ENCODE measurements at regions not wholly inside any gene's neighbourhood (a gene's known extent, or its start where the extent isn't known, plus 50 kb on each side); places are given as distances from the start of the nearest gene placed in this dataset.
"Not testable (repeated sequence)": the region's sequence is repeated elsewhere in the genome, so short reads cannot be mapped to it uniquely, and the experiment has no call there.

DNA sequence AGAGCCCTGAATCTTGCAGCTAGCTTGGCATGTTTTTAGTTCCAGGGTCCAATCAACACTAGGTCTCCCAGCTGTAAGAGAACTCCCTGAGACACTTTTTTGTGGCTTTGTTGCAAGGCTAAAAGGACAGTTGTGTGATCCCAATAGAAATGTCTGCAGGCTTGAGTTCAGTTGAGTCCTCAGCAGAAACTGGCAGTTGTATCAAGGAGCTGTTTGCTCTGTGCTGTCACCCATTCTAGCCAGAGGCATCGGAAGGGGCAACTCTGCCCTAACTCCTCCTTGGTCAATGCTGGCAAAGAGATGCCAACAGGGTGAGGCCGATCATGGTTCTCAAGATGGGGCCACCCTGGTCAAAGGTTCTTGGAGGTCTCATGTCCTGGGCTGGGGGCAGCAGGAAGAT lies 224.1 kb downstream of the BUB3 start:
- DNase-seq (ENCODE audit: low spot score in 2 of 2) (no peak), ATAC-seq (no peak)
- no peaks in the 10 kb centered on the region for H3K36me3 Mint-ChIP-seq
- H3K9me3 Mint-ChIP-seq = no peaks in the 10 kb centered on the region
- H3K27ac Mint-ChIP-seq = no peak overlapping the region

DNA sequence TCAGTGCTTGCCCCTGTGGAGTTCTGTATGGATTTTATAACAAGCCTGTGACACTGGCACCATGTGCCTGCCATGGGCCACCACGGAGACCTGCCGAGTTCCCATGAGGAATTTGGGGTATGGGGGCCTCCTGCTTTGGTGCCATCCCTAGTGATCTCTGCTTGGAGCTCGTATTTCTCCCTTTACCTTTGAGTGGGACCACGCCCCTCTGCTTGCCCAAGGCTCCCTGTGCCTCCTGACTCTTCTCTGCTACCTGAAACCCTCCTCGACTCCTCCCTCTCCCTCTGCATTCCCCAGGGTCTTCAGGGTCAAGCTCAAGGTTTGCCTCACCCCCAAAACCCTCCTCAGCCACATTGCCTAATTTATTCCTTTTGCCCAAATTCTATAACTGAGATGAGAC lies 225.0 kb downstream of the BUB3 start:
- DNase-seq (ENCODE audit: low spot score in 2 of 2) = no peak
- H3K9me3 Mint-ChIP-seq = no peaks in the 10 kb centered on the region
- ATAC-seq = no peak
- H3K27ac Mint-ChIP-seq = no peak overlapping the region
- H3K36me3 Mint-ChIP-seq = no peaks in the 10 kb centered on the region

DNA sequence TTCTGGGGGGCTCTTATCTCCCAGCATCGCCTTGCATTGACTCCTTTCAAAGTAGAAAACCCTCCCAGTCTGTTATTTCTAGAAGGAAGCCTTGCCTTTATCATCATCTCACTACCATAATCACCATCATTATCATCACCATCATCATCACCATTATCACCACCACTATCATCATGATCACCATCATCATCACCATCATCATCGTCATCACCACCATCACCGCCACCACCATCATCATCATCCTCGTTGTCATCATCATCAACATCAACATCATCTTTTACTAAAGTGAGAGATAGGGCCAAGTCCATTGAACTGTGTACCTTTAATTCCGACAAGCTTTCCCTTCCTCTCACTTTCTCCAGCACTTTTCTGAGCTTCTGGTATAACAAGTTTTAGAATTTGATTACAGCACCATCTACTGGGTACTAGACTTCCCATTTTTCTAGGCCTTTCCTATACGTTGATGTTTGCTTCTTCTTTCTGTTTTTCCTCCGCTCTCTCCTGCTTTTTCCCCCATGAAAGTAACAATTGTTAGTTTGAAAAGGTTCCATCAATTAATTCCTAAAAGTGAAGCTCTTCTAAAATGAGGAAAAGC lies 226.4 kb downstream of the BUB3 start:
- H3K27ac Mint-ChIP-seq = no peak overlapping the region
- ATAC-seq (no peak), DNase-seq (ENCODE audit: low spot score in 2 of 2) (no peak)

DNA sequence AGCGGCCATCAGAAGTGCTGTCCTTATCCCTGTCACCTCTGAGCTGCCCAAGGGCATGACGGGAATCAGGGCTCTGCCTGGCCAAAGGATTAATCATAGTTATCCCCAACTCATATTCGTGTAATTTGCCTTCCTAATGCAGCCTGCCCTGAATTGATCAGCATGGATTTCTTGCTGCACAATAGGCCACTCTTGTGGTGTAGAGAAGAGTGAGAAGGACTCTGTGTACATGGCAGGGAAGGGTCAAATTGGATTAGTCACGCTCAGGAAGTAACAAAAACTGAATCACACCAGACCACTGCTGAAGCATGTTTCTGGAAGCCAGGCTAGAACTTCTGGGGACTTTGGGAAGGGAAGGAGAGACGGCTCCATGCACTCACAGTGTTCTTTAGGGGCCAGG lies 227.0 kb downstream of the BUB3 start:
- Mint-ChIP-seq H3K36me3 (peaks cover 0 to 6% of the 10 kb centered on the region in 2 donors), H3K27ac (no peak overlapping the region), H3K9me3 (peaks cover 3 to 7% of the 10 kb centered on the region in 2 donors)
- no peak for DNase-seq (ENCODE audit: low spot score in 2 of 2)
- no peak for ATAC-seq

More for the DNA sequence above, 226.4 kb downstream of the BUB3 start:
- Mint-ChIP-seq H3K9me3 (peaks cover 0 to under 1% of the 10 kb centered on the region in 2 donors), H3K36me3 (no peaks in the 10 kb centered on the region)

DNA sequence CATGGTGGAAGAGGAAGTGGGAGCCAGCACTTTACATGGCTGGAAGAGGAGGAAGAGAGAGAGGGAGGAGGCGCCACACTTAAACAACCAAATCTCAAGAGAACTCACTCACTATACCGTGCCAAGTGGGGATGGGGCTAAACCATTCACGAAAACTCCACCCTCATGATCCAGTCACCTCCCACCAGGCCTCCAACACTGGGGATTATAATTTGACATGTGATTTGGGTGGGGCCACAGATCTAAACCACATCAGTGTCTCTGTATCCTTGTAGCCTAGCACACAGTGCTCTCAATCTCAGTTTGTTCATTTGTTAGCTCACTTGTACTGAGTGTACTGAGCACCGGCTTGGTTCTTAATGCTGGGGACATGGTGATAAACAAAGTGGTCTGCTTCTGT lies 228.3 kb downstream of the BUB3 start:
- Mint-ChIP-seq H3K9me3 (peaks cover 7 to 17% of the 10 kb centered on the region in 2 donors), H3K36me3 (peaks cover 6 to 15% of the 10 kb centered on the region in 2 donors), H3K27ac (no peak overlapping the region)
- no peak for DNase-seq (ENCODE audit: low spot score in 2 of 2)
- no peak for ATAC-seq

DNA sequence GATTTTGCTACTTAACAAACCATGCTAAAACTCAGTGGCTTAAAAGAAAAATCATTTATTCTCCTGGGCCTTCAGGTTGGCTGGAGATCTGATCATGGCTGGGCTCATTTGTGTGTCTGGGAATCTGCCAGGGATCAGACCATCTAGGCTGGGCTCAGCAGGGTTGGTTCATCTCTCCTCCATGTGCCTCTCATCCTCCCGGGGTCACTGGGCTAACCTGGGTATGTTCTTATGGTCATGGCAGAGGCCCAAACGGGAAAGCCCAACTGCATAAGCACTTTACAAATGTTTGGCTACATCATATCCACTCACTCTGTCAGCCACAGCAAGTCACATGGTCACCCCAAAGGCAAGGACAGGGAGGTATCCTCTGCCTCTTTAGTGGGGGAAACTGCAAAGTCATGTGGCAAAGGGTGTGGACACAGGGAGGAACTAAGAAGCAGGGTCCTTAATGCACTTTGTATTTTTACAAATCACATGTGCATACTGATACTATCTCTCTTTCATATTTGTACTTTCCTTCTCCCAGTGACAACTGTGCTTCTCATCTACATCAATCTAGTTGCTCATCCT lies 231.4 kb downstream of the BUB3 start:
- H3K36me3 Mint-ChIP-seq = peaks cover 14 to 20% of the 10 kb centered on the region in 2 donors
- H3K9me3 Mint-ChIP-seq = peaks cover 7 to 30% of the 10 kb centered on the region in 2 donors
- DNase-seq (ENCODE audit: low spot score in 2 of 2) = no peak
- no peak overlapping the region for H3K27ac Mint-ChIP-seq
- ATAC-seq = no peak

DNA sequence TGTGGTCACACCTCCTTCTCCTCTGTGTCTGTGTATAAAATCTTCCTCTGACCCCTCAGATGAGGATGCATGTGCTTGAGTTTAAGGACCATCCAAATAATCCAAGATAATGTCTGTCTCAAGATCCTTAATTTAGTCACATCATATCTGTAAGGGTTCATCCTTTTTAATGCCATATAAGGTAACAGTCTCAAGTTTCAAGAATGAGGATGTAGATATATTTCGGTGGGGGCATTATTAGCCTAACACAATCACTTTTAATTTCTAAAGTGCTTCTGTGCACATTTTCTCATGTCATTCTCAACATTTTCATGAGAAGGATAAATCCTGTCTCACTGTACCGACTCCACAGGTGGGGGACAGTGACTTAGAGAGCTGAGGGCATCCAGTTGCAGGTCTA lies 235.3 kb downstream of the BUB3 start:
- Mint-ChIP-seq H3K27ac (no peak overlapping the region), H3K9me3 (peaks cover 7 to 30% of the 10 kb centered on the region in 2 donors), H3K36me3 (peaks cover 14 to 20% of the 10 kb centered on the region in 2 donors)
- DNase-seq (ENCODE audit: low spot score in 2 of 2) = no peak
- no peak for ATAC-seq

DNA sequence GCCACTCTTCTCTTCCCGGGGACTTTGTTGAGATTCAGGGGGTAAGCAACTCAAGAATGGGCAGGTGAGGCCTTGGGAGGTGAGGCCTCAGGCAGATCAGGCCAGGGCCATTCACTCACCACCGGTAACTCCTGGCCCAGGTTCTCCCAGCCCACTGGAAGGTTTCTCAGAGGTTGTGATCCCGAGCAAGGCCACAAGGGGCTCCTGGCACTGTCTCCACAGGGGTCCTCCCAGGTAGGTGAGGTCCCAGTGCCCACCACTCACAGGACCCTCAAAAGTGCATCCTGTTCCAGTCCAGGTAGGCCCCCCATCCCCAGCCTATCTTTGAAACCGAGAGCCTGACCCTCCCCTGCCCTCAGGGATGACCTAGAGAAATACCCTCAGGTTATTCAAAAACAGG lies 236.1 kb downstream of the BUB3 start:
- H3K36me3 Mint-ChIP-seq = peaks cover 19 to 24% of the 10 kb centered on the region in 2 donors
- ATAC-seq (no peak), DNase-seq (ENCODE audit: low spot score in 2 of 2) (no peak)
- H3K9me3 Mint-ChIP-seq = peaks cover 7 to 34% of the 10 kb centered on the region in 2 donors
- H3K27ac Mint-ChIP-seq = no peak overlapping the region

DNA sequence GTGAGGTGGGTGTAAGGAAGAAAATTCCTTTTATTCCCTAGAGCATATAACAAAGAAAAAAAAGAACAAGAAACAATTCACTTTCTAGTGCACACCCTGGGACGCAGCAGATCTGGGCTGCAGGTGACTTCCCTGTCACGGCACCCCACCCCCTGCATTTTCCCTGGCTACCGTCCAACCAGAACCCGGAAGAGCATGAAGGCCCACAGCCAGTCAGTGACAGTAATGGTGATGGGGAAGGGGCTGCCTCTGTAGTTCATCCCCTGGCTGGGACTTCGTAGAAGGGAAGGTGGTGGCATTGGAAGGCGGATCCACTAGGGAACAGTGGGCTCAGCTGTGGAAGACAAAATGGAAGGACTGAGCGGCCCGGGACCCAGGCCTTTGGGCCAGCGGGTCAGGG lies 236.7 kb downstream of the BUB3 start:
- DNase-seq (ENCODE audit: low spot score in 2 of 2) (no peak), ATAC-seq (no peak)
- Mint-ChIP-seq H3K27ac (no peak overlapping the region), H3K36me3 (peaks cover 21 to 24% of the 10 kb centered on the region in 2 donors), H3K9me3 (peaks cover 6 to 33% of the 10 kb centered on the region in 2 donors)

DNA sequence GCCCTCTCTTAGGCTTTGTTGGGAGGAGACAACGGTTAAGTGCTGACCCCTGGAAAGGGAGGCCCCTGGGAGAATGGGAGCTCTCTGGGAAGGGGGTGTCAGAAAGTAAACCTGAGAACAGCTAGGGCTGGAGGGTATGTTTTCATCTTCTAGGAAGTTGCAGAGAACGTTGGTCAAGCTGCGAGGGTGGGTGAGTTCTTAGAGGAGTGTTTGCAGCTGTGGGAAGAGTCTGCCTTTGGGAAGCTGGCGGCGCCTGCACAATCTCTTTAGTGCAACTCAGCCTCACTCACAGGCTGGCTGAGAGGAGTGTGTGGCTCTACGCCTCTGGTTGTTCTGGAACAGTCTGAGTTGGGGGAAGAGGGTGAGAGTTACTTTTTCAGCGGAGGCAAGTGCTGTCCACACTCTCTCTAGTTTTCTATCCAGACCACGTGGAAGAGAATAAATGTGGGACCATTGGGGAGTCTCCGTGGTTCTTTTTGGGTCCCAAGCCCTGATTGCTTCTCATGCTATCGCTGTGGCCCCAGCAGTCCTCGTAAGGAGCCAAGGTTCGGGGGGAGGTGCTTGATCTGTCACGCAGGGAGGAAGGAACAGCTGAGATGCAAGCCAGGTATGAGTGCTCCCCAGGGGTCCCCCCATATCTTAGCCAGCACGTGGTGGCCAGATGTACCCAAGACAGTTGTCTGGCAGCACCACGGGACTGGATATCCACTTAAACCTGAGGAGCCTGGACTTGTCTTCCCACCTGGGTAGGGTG lies 237.2 kb downstream of the BUB3 start:
- ATAC-seq (no peak), DNase-seq (ENCODE audit: low spot score in 2 of 2) (no peak)
- peaks cover 18 to 21% of the 10 kb centered on the region in 2 donors for H3K36me3 Mint-ChIP-seq
- peaks cover 4 to 27% of the 10 kb centered on the region in 2 donors for H3K9me3 Mint-ChIP-seq
- no peak overlapping the region for H3K27ac Mint-ChIP-seq

DNA sequence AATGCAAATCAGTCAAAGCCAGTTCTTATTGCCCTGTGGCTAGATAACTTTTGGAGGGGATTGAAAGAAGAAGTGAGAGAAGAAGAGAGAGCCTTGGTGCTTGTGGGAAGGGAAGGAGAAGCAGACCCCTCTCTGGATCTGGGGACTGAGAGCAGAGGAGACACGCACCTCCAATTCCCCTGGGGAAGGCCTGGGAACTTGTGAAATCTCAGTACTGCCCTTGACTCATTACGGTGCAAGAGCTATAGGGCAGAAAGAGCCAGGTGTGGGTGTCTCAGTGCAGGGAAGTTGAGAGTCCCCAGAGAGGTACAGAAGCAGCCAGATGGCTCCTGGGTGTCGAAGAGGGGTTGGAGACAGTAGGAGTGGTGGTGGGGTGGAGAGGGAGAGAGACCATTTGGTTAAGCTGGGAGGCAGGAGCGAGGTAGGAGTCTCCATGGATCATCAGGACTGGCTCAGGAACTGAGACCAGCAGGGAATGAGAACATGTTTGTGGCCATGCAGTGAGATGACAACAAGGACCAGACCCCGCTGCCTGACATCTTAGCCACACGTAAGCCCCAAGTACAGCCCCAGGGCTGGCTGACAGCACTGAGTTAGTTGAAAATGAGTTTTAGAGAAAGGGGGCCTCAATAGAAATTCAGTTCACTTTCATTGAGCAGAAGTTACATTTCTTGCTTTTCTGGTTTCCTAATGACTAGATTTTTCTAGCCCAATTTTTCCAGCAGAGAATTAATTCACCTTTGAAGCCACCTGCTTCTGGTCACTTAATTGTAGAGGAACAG lies 238.2 kb downstream of the BUB3 start:
- Mint-ChIP-seq H3K36me3 (peaks cover 12 to 16% of the 10 kb centered on the region in 2 donors), H3K9me3 (peaks cover 0 to 20% of the 10 kb centered on the region in 2 donors), H3K27ac (no peak overlapping the region)
- no peak for DNase-seq (ENCODE audit: low spot score in 2 of 2)
- ATAC-seq = no peak

DNA sequence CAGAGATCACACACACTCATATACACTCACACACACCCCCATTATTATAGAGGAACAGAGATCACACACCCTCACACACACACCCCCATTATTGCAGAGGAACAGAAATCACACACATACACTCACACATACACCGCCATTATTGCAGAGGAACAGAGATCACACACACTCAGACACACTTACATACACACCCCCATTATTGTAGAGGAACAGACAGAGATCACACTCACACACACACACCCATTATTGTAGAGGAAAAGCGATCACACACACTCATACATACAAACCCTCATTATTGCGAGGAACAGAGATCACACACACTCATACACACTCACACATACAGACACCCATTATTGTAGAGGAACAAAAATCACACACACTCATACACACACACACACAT lies 239.0 kb downstream of the BUB3 start:
- H3K36me3 Mint-ChIP-seq = peaks cover 6 to 13% of the 10 kb centered on the region in 2 donors
- H3K9me3 Mint-ChIP-seq = peaks cover 0 to 16% of the 10 kb centered on the region in 2 donors
- no peak overlapping the region for H3K27ac Mint-ChIP-seq
- DNase-seq (ENCODE audit: low spot score in 2 of 2) (no peak), ATAC-seq (no peak)

DNA sequence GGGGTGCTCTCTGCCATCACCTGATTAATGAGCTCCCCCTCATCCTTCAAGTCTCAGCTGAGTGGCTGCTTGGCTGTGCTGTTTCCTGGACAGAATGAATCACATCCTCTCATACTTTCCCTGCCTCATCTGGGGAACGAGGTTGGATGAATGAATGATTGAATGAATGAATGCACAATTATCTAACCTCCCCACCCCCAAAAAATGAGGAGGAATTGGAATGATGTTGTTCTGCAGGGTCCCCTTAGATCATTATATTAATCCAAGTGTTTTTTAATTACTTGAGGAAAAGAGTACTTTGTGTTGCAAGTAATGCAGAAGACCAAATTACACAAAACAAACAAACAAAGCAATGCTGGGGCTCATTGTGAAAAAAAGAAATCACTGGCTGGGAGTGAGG lies 240.2 kb downstream of the BUB3 start:
- peaks cover 0 to 8% of the 10 kb centered on the region in 2 donors for H3K9me3 Mint-ChIP-seq

DNA sequence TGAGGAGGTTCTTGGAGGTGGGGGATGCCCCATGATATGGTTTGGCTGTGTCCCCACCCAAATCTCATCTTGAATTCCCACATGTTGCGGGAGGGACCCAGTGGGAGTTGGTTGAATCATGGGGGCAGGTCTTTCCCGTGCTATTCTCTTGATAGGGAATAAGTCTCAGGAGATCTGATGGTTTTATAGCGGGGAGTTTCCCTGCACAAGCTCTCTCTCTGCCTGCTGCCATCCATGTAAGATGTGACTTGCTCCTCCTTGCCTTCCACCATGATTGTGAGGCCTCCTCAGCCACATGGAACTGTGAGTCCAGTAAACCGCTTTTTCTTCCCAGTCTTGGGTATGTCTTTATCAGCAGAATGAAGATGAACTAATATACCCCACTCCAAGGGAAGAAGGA lies 241.0 kb downstream of the BUB3 start:
- H3K9me3 Mint-ChIP-seq; H3K36me3 Mint-ChIP-seq; ATAC-seq; DNase-seq (ENCODE audit: low spot score in 2 of 2); H3K27ac Mint-ChIP-seq: not testable (repeated sequence)

More for the DNA sequence above, 240.2 kb downstream of the BUB3 start:
- H3K27ac Mint-ChIP-seq = no peak overlapping the region
- ATAC-seq = no peak
- no peak for DNase-seq (ENCODE audit: low spot score in 2 of 2)
- H3K36me3 Mint-ChIP-seq = peaks cover 6 to 9% of the 10 kb centered on the region in 2 donors

DNA sequence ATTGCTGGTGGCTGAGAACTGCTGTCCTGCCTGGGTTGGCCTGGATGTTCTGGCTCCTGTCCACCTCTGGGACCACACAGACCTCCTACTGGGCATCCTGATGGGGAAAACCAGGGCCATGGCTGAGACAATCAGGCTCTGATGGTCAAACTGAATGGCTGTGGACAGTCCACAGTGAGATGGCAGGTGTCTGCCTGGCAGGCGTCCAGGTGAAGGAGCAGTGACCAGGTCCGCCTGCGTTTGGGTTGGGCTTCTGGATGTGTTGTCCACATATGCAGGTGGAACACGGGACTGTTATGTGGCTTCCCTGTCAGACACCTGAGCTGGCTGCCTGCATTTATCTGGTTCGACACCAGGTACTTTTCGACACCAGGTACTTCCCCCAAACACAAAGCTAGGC lies 241.7 kb downstream of the BUB3 start:
- no peak overlapping the region for H3K27ac Mint-ChIP-seq
- ATAC-seq (no peak), DNase-seq (ENCODE audit: low spot score in 2 of 2) (no peak)
- peaks cover 6 to 11% of the 10 kb centered on the region in 2 donors for H3K36me3 Mint-ChIP-seq
- peaks cover 0 to 6% of the 10 kb centered on the region in 2 donors for H3K9me3 Mint-ChIP-seq

DNA sequence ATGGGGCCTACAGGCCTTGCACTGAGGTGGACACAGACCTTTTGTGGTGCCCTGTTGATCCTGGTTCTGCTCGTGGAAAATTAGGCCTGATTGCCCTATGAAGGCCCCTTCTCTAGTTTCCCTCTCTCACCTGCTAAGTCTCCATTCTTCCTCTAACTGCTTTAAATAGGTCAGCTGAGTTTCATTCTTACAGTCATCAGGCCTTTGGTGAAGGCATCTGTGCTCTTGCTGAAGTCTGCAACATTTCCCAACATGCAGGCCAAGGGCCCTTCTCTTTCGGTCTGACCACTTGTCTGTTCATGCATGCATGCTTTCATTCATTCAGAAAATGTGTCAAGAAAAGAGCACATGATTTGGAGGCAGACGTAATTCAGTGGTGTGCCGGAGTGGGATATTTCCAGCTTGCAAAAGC lies 244.0 kb downstream of the BUB3 start:
- peaks cover 6 to 11% of the 10 kb centered on the region in 2 donors for H3K36me3 Mint-ChIP-seq
- peaks cover 0 to 6% of the 10 kb centered on the region in 2 donors for H3K9me3 Mint-ChIP-seq
- ATAC-seq (no peak), DNase-seq (ENCODE audit: low spot score in 2 of 2) (no peak)
- no peak overlapping the region for H3K27ac Mint-ChIP-seq

DNA sequence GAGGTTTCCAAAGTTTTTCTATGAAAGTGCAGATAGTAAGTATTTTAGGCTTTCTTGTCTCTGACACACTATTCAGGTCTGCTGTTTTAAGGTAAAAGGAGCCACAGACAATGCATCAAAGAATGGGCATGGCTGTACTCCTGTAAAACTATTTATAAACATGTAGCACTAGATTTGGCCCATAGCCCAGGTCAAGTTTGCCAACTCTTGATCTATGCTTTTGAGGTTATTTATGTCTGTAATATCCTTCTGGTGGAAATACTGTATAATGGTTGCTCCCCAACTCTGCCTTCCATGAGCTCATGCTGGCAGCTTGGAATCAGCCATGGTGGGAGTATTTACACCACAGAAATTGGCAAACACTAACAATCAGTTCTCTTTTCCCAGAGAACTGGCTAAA lies 244.6 kb downstream of the BUB3 start:
- no peak overlapping the region for H3K27ac Mint-ChIP-seq
- peaks cover 6 to 11% of the 10 kb centered on the region in 2 donors for H3K36me3 Mint-ChIP-seq
- peaks cover 0 to 6% of the 10 kb centered on the region in 2 donors for H3K9me3 Mint-ChIP-seq
- no peak for ATAC-seq
- no peak for DNase-seq (ENCODE audit: low spot score in 2 of 2)

Data from activated naive CD4-positive, alpha-beta T cell treated with anti-CD3 and anti-CD28 coated beads, Interleukin-2, amount 50 U/mL, for 72 hours (primary cell).